ENCODE measurements at regions not wholly inside any gene's neighbourhood (a gene's known extent, or its start where the extent isn't known, plus 50 kb on each side); places are given as distances from the start of the nearest gene placed in this dataset.

GRCh38 chr9:89982016-89982415, 377.2 kb downstream of the GADD45G start:
- Histone ChIP-seq H3K4me3 (ENCODE audit: low read depth, low read length) (no peak overlapping the region), H3K9me3 (no peaks in the 10 kb centered on the region), H3K27me3 (replicated peaks; ENCODE audit: control insufficient read depth, insufficient read depth, low read length) (no peaks in the 10 kb centered on the region), H3K36me3 (ENCODE audit: control insufficient read depth, insufficient read depth, low read length) (no peaks in the 10 kb centered on the region), H3K4me1 (no peaks in the 10 kb centered on the region)
- Mint-ChIP-seq H3K9me3 (ENCODE audit: unreplicated experiment) (peaks cover 9% of the 10 kb centered on the region), H3K4me3 (ENCODE audit: unreplicated experiment) (no peak overlapping the region), H3K27ac (ENCODE audit: unreplicated experiment) (no peak overlapping the region), H3K27me3 (ENCODE audit: insufficient read depth, unreplicated experiment) (no peaks in the 10 kb centered on the region), H3K36me3 (ENCODE audit: insufficient read depth, unreplicated experiment) (peaks cover 4% of the 10 kb centered on the region), H3K4me1 (ENCODE audit: low read depth, unreplicated experiment) (no peaks in the 10 kb centered on the region)
- ChIA-PET POLR2A (no interaction called here), CTCF (no interaction called here)
- DNase-seq, result no peak
- no TSS peak for BruUV-seq (replicated peaks)
- TF ChIP-seq CTCF (IDR thresholded peaks at IDR 0.05; ENCODE audit: insufficient read depth in 1 of 2, low read depth in 1 of 2, low read length in 1 of 2, severe bottlenecking in 1 of 2, unreplicated experiment in 1 of 2), result no peak
- intact Hi-C loops (cut with micrococcal nuclease; ENCODE audit: unreplicated experiment), result no loop called here

- TF ChIP-seq CTCF (IDR thresholded peaks at IDR 0.05; ENCODE audit: insufficient read depth in 1 of 2, low read depth in 1 of 2, low read length in 1 of 2, severe bottlenecking in 1 of 2, unreplicated experiment in 1 of 2), result no peak
- Mint-ChIP-seq H3K36me3 (ENCODE audit: insufficient read depth, unreplicated experiment) (peaks cover 4% of the 10 kb centered on the region), H3K27me3 (ENCODE audit: insufficient read depth, unreplicated experiment) (no peaks in the 10 kb centered on the region), H3K27ac (ENCODE audit: unreplicated experiment) (no peak overlapping the region), H3K4me1 (ENCODE audit: low read depth, unreplicated experiment) (no peaks in the 10 kb centered on the region), H3K4me3 (ENCODE audit: unreplicated experiment) (no peak overlapping the region), H3K9me3 (ENCODE audit: unreplicated experiment) (peaks cover 9% of the 10 kb centered on the region)
- Histone ChIP-seq H3K27me3 (replicated peaks; ENCODE audit: control insufficient read depth, insufficient read depth, low read length) (no peaks in the 10 kb centered on the region), H3K9me3 (no peaks in the 10 kb centered on the region), H3K36me3 (ENCODE audit: control insufficient read depth, insufficient read depth, low read length) (no peaks in the 10 kb centered on the region), H3K4me1 (no peaks in the 10 kb centered on the region), H3K4me3 (ENCODE audit: low read depth, low read length) (no peak overlapping the region)
- CTCF ChIA-PET, result no interaction called here
- intact Hi-C loops (cut with micrococcal nuclease; ENCODE audit: unreplicated experiment), result no loop called here
- BruUV-seq (replicated peaks), result no TSS peak
- POLR2A ChIA-PET, result no interaction called here
- no peak for DNase-seq
These were observed 378.6 kb downstream of the GADD45G start for GRCh38 chr9:89983411-89983810.

GRCh38 chr9:89984214-89984613, 379.4 kb downstream of the GADD45G start:
- Histone ChIP-seq H3K4me1 (no peaks in the 10 kb centered on the region), H3K4me3 (ENCODE audit: low read depth, low read length) (no peak overlapping the region), H3K9me3 (no peaks in the 10 kb centered on the region), H3K27me3 (replicated peaks; ENCODE audit: control insufficient read depth, insufficient read depth, low read length) (no peaks in the 10 kb centered on the region), H3K36me3 (ENCODE audit: control insufficient read depth, insufficient read depth, low read length) (no peaks in the 10 kb centered on the region)
- ChIA-PET POLR2A (no interaction called here), CTCF (no interaction called here)
- peaks cover 9% of the 10 kb centered on the region for H3K9me3 Mint-ChIP-seq (ENCODE audit: unreplicated experiment)
- no peaks in the 10 kb centered on the region for H3K4me1 Mint-ChIP-seq (ENCODE audit: low read depth, unreplicated experiment)
- peaks cover 4% of the 10 kb centered on the region for H3K36me3 Mint-ChIP-seq (ENCODE audit: insufficient read depth, unreplicated experiment)
- no peak overlapping the region for H3K27ac Mint-ChIP-seq (ENCODE audit: unreplicated experiment)
- H3K4me3 Mint-ChIP-seq (ENCODE audit: unreplicated experiment), result no peak overlapping the region
- H3K27me3 Mint-ChIP-seq (ENCODE audit: insufficient read depth, unreplicated experiment), result no peaks in the 10 kb centered on the region
- no TSS peak for BruUV-seq (replicated peaks)
- intact Hi-C loops (cut with micrococcal nuclease; ENCODE audit: unreplicated experiment), result no loop called here
- TF ChIP-seq CTCF (IDR thresholded peaks at IDR 0.05; ENCODE audit: insufficient read depth in 1 of 2, low read depth in 1 of 2, low read length in 1 of 2, severe bottlenecking in 1 of 2, unreplicated experiment in 1 of 2), result no peak
- no peak for DNase-seq

All from Caco-2 (cell line).